ENCODE measurements at regions not wholly inside any gene's neighbourhood (a gene's known extent, or its start where the extent isn't known, plus 50 kb on each side); places are given as distances from the start of the nearest gene placed in this dataset.

GRCh38 chr2:14401873-14402272 lies 230.6 kb upstream of the LRATD1 start:
- peak; percentile 41 for DNase-seq

GRCh38 chr2:14408695-14409094 lies 223.8 kb upstream of the LRATD1 start:
- no peak for DNase-seq

GRCh38 chr2:14417551-14417950 lies 215.0 kb upstream of the LRATD1 start:
- DNase-seq = no peak

GRCh38 chr2:14418115-14418514 lies 214.4 kb upstream of the LRATD1 start:
- no peak for DNase-seq

- DNase-seq = no peak
These were observed 211.7 kb upstream of the LRATD1 start for GRCh38 chr2:14420851-14421250.

- no peak for DNase-seq
These were observed 210.1 kb upstream of the LRATD1 start for GRCh38 chr2:14422426-14422825.

GRCh38 chr2:14423145-14423906 lies 209.2 kb upstream of the LRATD1 start:
- no peak for DNase-seq

- DNase-seq = no peak
These were observed 207.8 kb upstream of the LRATD1 start for GRCh38 chr2:14424478-14425390.

GRCh38 chr2:14425869-14426268 lies 206.6 kb upstream of the LRATD1 start:
- DNase-seq = no peak

- DNase-seq = no peak
These were observed 204.5 kb upstream of the LRATD1 start for GRCh38 chr2:14428056-14428455.

- DNase-seq = no peak
These were observed 198.5 kb upstream of the LRATD1 start for GRCh38 chr2:14433946-14434495.

- DNase-seq = no peak
These were observed 186.8 kb upstream of the LRATD1 start for GRCh38 chr2:14445670-14446069.

GRCh38 chr2:14448340-14448739 lies 184.2 kb upstream of the LRATD1 start:
- no peak for DNase-seq

- no peak for DNase-seq
These were observed 181.2 kb upstream of the LRATD1 start for GRCh38 chr2:14451312-14451711.

- DNase-seq = no peak
These were observed 178.3 kb upstream of the LRATD1 start for GRCh38 chr2:14454202-14454601.

GRCh38 chr2:14459786-14460325 lies 172.7 kb upstream of the LRATD1 start:
- no peak for DNase-seq

- DNase-seq = no peak
These were observed 156.5 kb upstream of the LRATD1 start for GRCh38 chr2:14475994-14476393.

GRCh38 chr2:14479486-14479885 lies 153.0 kb upstream of the LRATD1 start:
- DNase-seq = no peak

- DNase-seq = no peak
These were observed 152.4 kb upstream of the LRATD1 start for GRCh38 chr2:14480120-14480519.

- DNase-seq = no peak
These were observed 151.6 kb upstream of the LRATD1 start for GRCh38 chr2:14480906-14481305.

- peak; percentile 3 for DNase-seq
These were observed 139.5 kb upstream of the LRATD1 start for GRCh38 chr2:14492920-14493503.

- DNase-seq = no peak
These were observed 137.8 kb upstream of the LRATD1 start for GRCh38 chr2:14494759-14495158.

- DNase-seq = no peak
These were observed 131.5 kb upstream of the LRATD1 start for GRCh38 chr2:14501061-14501460.
